ENCODE measurements at regions not wholly inside any gene's neighbourhood (a gene's known extent, or its start where the extent isn't known, plus 50 kb on each side); places are given as distances from the start of the nearest gene placed in this dataset.

DNA sequence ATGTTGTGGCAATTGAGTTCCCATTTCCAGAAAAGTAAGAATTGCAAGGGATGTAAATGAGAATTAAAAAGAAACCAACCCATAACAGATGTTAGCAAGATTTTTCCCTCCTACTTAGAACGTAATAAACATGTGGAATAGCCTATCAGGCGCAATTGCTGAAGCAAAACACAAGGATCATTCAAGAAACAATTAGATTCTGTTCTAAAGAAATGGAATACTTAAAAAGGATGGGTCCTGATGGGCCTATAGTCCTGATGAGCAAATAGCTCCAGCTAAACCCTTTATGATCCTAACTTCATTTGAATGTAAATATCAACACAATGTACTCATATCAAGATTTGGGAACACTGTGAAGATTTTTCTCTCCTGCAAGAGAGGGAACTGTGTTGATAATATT, 771.0 kb upstream of the CDH7 start (continued):
- TF ChIP-seq SAP30 (IDR thresholded peaks at IDR 0.05; ENCODE audit: borderline replicate concordance, insufficient read depth, low read depth, low read length, poor library complexity, severe bottlenecking) (no peak), MEIS2 (IDR thresholded peaks at IDR 0.05; ENCODE audit: partially characterized antibody) (no peak), HIVEP1 (CRISPR knock-in tag; IDR thresholded peaks at IDR 0.05) (no peak), ZFPM2 (CRISPR knock-in tag; IDR thresholded peaks at IDR 0.05) (no peak)
- TF ChIP-seq, protein P1, sequence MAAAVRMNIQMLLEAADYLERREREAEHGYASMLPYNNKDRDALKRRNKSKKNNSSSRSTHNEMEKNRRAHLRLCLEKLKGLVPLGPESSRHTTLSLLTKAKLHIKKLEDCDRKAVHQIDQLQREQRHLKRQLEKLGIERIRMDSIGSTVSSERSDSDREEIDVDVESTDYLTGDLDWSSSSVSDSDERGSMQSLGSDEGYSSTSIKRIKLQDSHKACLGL (CRISPR knock-in tag; IDR thresholded peaks at IDR 0.05; ENCODE audit: borderline replicate concordance, poor library complexity, severe bottlenecking), result no peak

DNA sequence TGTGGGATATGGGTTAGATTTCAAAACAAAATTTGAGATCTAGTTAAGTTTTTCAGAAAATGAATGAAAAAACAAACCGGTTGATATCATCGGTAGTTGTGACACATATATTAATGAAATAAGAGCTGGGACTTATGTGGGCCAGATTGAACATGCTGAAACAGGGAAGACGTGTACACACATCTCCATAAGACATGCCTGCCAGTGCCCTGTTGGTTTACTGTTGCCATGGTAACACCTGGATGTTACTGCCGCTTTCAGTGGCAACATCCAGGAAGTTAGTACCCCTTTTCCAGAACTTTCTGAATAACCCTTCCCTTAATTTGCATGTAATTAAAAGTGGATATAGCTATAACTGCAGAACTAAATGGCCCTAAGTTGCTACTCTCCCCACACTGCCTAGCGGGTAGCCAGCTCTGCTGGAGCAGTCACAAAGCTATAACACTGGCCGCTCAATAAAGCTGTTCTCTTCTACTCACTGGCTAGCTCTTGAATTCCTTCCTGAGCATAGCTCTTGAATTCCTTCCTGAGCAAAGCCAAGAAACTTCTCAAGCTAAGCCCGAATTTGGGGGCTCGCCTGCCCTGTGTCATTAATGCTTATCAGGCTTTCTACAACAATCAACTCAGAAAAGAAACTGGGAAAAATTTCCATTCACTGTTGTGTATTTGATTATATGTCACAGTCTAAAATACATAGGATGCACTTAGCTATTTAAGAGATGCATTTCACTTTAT, 776.3 kb upstream of the CDH7 start:
- H3K9me3 ChIP-seq (replicated peaks; ENCODE audit: control insufficient read depth, insufficient read depth, low read depth, low read length), result no peaks in the 10 kb centered on the region
- no peak for FAIRE-seq
- no peaks in the 10 kb centered on the region for H3K27me3 ChIP-seq (ENCODE audit: control insufficient read depth in 2 of 2, insufficient read depth in 2 of 2, low read length in 2 of 2)
- H3K27ac ChIP-seq (ENCODE audit: extremely low read depth, low read depth, low read length), result no peak overlapping the region
- POLR2A ChIA-PET, result no interaction called here
- no peak overlapping the region for H3K4me2 ChIP-seq (ENCODE audit: insufficient read depth, low read length)
- intact Hi-C loops (cut with micrococcal nuclease), result no loop called here
- no peak for ATAC-seq
- no peak overlapping the region for H3K9ac ChIP-seq (ENCODE audit: insufficient read depth in 1 of 2, low read depth in 2 of 2, low read length in 2 of 2)
- no peaks in the 10 kb centered on the region for H4K20me1 ChIP-seq (replicated peaks; ENCODE audit: control insufficient read depth, insufficient read depth, low read length)
- TF ChIP-seq RFX1 (IDR thresholded peaks at IDR 0.05), result peak; percentile 50
- no peak for TF ChIP-seq NR2F6 (CRISPR knock-in tag; IDR thresholded peaks at IDR 0.05)
- no peak overlapping the region for H2AFZ ChIP-seq (ENCODE audit: low read depth, low read length)
- 2% methylated on average over 6 of the region's 8 CpGs for WGBS (ENCODE audit: insufficient coverage, low coverage, missing lambda C conversion rate)
- CTCF ChIA-PET (ENCODE audit: low intra/inter-chr PET ratio), result no interaction called here
- no peak overlapping the region for H3K4me3 ChIP-seq
- DNase-seq (ENCODE audit: extremely low read depth in 1 of 4, low spot score in 3 of 4), result no peak
- no TSS peak for BruUV-seq (replicated peaks)
- H3K79me2 ChIP-seq (ENCODE audit: control insufficient read depth, insufficient read depth, low read length), result no peaks in the 10 kb centered on the region
- no peaks in the 10 kb centered on the region for H3K9me1 ChIP-seq (ENCODE audit: control insufficient read depth, insufficient read depth, low read length)
- H3K4me1 ChIP-seq (replicated peaks in 1 of 2; ENCODE audit: control insufficient read depth in 2 of 2, insufficient read depth in 2 of 2, low read length in 2 of 2), result no peaks in the 10 kb centered on the region
- no peaks in the 10 kb centered on the region for H3K36me3 ChIP-seq (ENCODE audit: control insufficient read depth, insufficient read depth, low read length)
- in situ Hi-C loops (cut with MboI), result no loop called here

Measured in K562 (cell line).